ENCODE measurements at regions not wholly inside any gene's neighbourhood (a gene's known extent, or its start where the extent isn't known, plus 50 kb on each side); places are given as distances from the start of the nearest gene placed in this dataset.

DNA sequence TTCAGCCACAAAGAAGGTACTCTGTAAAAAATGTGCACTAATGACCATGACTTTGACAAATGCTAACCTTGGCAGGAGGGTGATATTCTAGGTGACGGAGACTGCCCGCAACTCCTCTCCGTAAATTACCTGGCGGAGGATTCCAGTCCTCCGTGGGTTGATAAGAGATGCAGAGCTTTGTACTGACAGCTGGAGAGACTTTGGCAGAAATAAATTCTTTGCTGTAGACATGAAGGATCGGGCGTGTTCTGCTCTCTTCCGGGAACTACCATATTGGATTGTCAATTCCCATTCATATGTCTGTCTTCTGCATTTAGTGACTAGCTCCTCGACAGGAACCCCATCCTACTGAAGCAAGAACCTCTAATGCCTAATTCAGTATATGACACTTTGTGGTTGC, 158.3 kb upstream of the KAZN start:
- intact Hi-C loops (cut with micrococcal nuclease; ENCODE audit: unreplicated experiment): no loop called here
- no peak for DNase-seq (ENCODE audit: low spot score)
- WGBS (ENCODE audit: low lambda C conversion rate): 55% methylated on average over 9 of the region's 9 CpGs
- H3K79me2 ChIP-seq (ENCODE audit: insufficient read depth, low read length): no peaks in the 10 kb centered on the region
- peaks cover 0 to 11% of the 10 kb centered on the region in 2 experiments; a peak in 1 of 5 replicates for H3K27me3 ChIP-seq (ENCODE audit: control insufficient read depth in 1 of 2, insufficient read depth in 2 of 2, low read length in 2 of 2)
- ATAC-seq: no peak
- no peak overlapping the region for H2AFZ ChIP-seq (ENCODE audit: low read length)
- FAIRE-seq: no peak
- BruUV-seq (replicated peaks): no TSS peak
- in situ Hi-C loops (cut with HindIII; ENCODE audit: extremely low pct_ligation_motif_present, low pct_unique_long_range_greater_than_20kb): no loop called here
- ChIA-PET CTCF (ENCODE audit: low intra/inter-chr PET ratio, low total read pairs) (no interaction called here), POLR2A (no interaction called here)
- no peaks in the 10 kb centered on the region for H3K4me1 ChIP-seq (ENCODE audit: insufficient read depth, low read length)
- no peak overlapping the region for H3K4me3 ChIP-seq (replicated peaks in 1 of 3; ENCODE audit: insufficient read depth in 1 of 3, low read depth in 2 of 3, low read length in 3 of 3)
- no peak overlapping the region for H3K4me2 ChIP-seq (ENCODE audit: low read depth, low read length)
- H3K36me3 ChIP-seq (replicated peaks in 1 of 2; ENCODE audit: control insufficient read depth in 1 of 2, insufficient read depth in 2 of 2, low read length in 2 of 2): no peaks in the 10 kb centered on the region
- no peak for TF ChIP-seq MED13 (CRISPR knock-in tag; IDR thresholded peaks at IDR 0.05)
- TF ChIP-seq CAMTA2 (CRISPR knock-in tag; IDR thresholded peaks at IDR 0.05; ENCODE audit: borderline replicate concordance): no peak
- H3K27ac ChIP-seq (ENCODE audit: extremely low read length, insufficient read depth, low read length): no peak overlapping the region
- H3K9ac ChIP-seq (ENCODE audit: insufficient read depth, low read depth, low read length): no peak overlapping the region
- H3K9me3 ChIP-seq (ENCODE audit: low read length): no peaks in the 10 kb centered on the region
- no peaks in the 10 kb centered on the region for H4K20me1 ChIP-seq (ENCODE audit: insufficient read depth, low read length)

DNA sequence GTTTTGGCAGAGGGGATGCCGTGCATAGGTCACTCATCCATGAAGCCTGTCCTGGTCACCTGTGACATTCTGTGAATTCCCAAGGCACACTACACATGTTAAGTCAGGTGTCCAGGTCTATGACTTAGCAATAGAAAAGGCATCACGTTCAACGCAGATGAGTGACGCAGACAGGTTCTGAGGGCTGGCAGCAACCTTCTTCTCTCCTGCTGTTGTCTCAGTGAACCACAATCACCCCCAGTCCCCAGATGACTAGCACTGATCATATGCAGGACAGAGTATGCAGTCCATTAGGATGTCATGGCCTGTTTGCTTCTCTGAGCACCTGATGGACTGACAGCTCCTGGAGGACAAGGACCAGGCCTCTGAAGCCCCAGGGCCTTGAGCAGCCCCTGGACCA, 157.8 kb upstream of the KAZN start:
- intact Hi-C loops (cut with micrococcal nuclease; ENCODE audit: unreplicated experiment): no loop called here
- no peak for ATAC-seq
- WGBS (ENCODE audit: low lambda C conversion rate): 0% methylated on average over 1 of the region's 4 CpGs
- ChIA-PET CTCF (ENCODE audit: low intra/inter-chr PET ratio, low total read pairs) (no interaction called here), POLR2A (no interaction called here)
- H3K4me2 ChIP-seq (ENCODE audit: low read depth, low read length): no peak overlapping the region
- peaks cover 0 to 15% of the 10 kb centered on the region in 2 experiments; a peak in 1 of 5 replicates for H3K27me3 ChIP-seq (ENCODE audit: control insufficient read depth in 1 of 2, insufficient read depth in 2 of 2, low read length in 2 of 2)
- no peak overlapping the region for H2AFZ ChIP-seq (ENCODE audit: low read length)
- H3K4me3 ChIP-seq (replicated peaks in 1 of 3; ENCODE audit: insufficient read depth in 1 of 3, low read depth in 2 of 3, low read length in 3 of 3): no peak overlapping the region
- no peaks in the 10 kb centered on the region for H3K4me1 ChIP-seq (ENCODE audit: insufficient read depth, low read length)
- TF ChIP-seq SNAPC2 (CRISPR knock-in tag; IDR thresholded peaks at IDR 0.05) (no peak), ARNT (IDR thresholded peaks at IDR 0.05) (no peak), NR3C1 (CRISPR knock-in tag; IDR thresholded peaks at IDR 0.05) (no peak), NFYC (CRISPR knock-in tag; IDR thresholded peaks at IDR 0.05) (no peak), IRF2 (CRISPR knock-in tag; IDR thresholded peaks at IDR 0.05) (no peak), RNF2 (conservative IDR thresholded peaks at IDR 0.05; ENCODE audit: low read depth) (no peak), KDM4B (CRISPR knock-in tag; IDR thresholded peaks at IDR 0.05) (no peak), SETDB1 (CRISPR knock-in tag; IDR thresholded peaks at IDR 0.05; ENCODE audit: borderline replicate concordance) (no peak), FLYWCH1 (CRISPR knock-in tag; IDR thresholded peaks at IDR 0.05) (no peak), KLF15 (CRISPR knock-in tag; IDR thresholded peaks at IDR 0.05; ENCODE audit: borderline replicate concordance) (no peak)
- TF ChIP-seq, protein P1, sequence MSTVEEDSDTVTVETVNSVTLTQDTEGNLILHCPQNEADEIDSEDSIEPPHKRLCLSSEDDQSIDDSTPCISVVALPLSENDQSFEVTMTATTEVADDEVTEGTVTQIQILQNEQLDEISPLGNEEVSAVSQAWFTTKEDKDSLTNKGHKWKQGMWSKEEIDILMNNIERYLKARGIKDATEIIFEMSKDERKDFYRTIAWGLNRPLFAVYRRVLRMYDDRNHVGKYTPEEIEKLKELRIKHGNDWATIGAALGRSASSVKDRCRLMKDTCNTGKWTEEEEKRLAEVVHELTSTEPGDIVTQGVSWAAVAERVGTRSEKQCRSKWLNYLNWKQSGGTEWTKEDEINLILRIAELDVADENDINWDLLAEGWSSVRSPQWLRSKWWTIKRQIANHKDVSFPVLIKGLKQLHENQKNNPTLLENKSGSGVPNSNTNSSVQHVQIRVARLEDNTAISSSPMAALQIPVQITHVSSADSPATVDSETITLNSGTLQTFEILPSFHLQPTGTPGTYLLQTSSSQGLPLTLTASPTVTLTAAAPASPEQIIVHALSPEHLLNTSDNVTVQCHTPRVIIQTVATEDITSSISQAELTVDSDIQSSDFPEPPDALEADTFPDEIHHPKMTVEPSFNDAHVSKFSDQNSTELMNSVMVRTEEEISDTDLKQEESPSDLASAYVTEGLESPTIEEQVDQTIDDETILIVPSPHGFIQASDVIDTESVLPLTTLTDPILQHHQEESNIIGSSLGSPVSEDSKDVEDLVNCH (CRISPR knock-in tag; IDR thresholded peaks at IDR 0.05): no peak
- TF ChIP-seq, protein P2, sequence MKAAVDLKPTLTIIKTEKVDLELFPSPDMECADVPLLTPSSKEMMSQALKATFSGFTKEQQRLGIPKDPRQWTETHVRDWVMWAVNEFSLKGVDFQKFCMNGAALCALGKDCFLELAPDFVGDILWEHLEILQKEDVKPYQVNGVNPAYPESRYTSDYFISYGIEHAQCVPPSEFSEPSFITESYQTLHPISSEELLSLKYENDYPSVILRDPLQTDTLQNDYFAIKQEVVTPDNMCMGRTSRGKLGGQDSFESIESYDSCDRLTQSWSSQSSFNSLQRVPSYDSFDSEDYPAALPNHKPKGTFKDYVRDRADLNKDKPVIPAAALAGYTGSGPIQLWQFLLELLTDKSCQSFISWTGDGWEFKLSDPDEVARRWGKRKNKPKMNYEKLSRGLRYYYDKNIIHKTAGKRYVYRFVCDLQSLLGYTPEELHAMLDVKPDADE (CRISPR knock-in tag; IDR thresholded peaks at IDR 0.05): no peak
- H3K9ac ChIP-seq (ENCODE audit: insufficient read depth, low read depth, low read length): no peak overlapping the region
- DNase-seq (ENCODE audit: low spot score): no peak
- no peaks in the 10 kb centered on the region for H3K9me3 ChIP-seq (ENCODE audit: low read length)
- no peak overlapping the region for H3K27ac ChIP-seq (ENCODE audit: extremely low read length, insufficient read depth, low read length)
- no peak for FAIRE-seq
- BruUV-seq (replicated peaks): no TSS peak
- in situ Hi-C loops (cut with HindIII; ENCODE audit: extremely low pct_ligation_motif_present, low pct_unique_long_range_greater_than_20kb): no loop called here
- H4K20me1 ChIP-seq (ENCODE audit: insufficient read depth, low read length): no peaks in the 10 kb centered on the region
- no peaks in the 10 kb centered on the region for H3K79me2 ChIP-seq (ENCODE audit: insufficient read depth, low read length)
- H3K36me3 ChIP-seq (replicated peaks in 1 of 2; ENCODE audit: control insufficient read depth in 1 of 2, insufficient read depth in 2 of 2, low read length in 2 of 2): no peaks in the 10 kb centered on the region
